GM21447 (cell line): ENCODE measurements at regions not wholly inside any gene's neighbourhood (a gene's known extent, or its start where the extent isn't known, plus 50 kb on each side); places are given as distances from the start of the nearest gene placed in this dataset.

Source experiments
- ATAC-seq: cut with Tn5 transposase; IDR thresholded peaks from one replicate; pipeline ENCODE4 v1.9.1; 2021; ENCODE audit not compliant: unreplicated experiment

GRCh38 chr11:95692526-95693260 lies 96.9 kb downstream of the FAM76B start:
- ATAC-seq = no peak

DNA sequence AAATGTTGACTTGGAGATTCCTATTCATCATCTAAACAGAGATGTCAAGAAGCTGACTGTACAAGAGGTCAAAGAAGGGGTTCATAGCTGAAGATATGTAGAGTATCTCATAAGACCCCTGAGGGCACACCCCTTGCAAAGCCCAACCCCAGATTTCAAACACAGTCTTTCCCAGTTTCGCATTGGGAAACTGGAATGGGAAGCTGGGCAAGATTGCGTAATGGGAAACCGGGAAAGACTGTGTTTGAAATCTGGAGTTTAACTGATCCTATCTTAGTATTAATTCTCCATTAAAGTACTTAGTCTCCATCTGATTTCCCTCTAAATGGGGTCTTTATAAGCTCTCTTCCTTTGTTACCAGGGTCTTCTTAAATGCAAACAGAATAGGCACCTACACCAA lies 99.5 kb downstream of the FAM76B start:
- ATAC-seq = no peak

GRCh38 chr11:95688501-95689222 lies 100.9 kb downstream of the FAM76B start:
- peak; percentile 64 for ATAC-seq

DNA sequence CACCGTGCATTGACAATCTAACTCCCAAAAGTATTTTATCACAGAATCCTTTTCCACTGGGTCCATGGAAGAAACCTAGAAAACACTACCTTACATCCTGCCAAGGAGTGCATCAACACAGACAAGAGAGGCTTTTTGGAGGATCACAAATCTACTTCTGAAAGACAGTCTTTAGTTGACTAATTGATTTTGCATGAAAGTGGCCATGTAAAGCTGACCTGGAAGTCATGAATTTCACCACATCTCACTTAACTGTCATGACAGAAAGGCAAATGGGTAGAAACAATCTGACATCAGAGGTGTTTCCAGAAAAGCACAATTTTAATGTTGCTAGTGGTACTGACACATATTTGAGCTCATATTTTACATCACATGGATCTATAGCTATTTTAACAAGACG lies 101.6 kb downstream of the FAM76B start:
- ATAC-seq = no peak

DNA sequence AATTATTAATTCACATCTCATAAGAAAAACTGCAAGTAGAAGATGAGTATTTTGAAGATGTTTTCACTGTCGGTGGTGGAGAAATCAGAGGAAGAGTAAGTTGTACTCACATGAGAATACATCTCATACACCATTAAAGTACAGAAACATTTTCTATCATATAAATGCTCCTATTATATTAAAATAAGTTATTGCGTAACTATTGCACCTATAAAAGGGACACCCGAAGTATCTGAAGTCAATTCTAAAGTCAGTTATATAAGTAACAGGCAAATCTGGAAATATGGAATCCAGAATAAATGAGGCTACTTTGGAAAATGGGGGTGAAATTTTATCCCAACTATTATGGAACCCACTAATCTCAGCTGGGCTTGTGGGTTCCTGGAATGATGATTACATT lies 103.3 kb downstream of the FAM76B start:
- ATAC-seq = no peak

GRCh38 chr11:95684701-95685100 lies 104.9 kb downstream of the FAM76B start:
- ATAC-seq = no peak

DNA sequence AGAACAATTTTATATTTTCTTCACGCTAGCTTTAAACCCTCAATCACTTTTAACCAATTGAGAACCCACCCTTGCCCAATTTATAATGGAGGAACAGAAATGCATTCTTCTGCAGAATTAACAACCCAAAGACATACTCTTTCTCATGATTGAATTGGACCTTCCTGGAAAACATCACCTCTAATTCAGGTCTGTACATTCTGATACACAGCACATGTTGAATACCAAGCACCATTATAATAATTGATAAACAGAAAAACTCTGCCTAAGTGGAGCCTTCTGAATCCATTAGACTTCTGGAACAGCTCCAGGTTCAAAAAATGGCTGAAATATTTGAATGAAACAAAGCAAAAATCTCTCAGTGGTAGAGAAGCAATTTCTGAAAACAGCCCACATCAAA lies 105.4 kb downstream of the FAM76B start:
- ATAC-seq = no peak

- ATAC-seq = no peak
These were observed 107.0 kb downstream of the FAM76B start for GRCh38 chr11:95682552-95682951.

GRCh38 chr11:95680169-95680929 lies 109.2 kb downstream of the FAM76B start:
- peak; percentile 95 for ATAC-seq

GRCh38 chr11:95678988-95679387 lies 110.6 kb downstream of the FAM76B start:
- no peak for ATAC-seq

DNA sequence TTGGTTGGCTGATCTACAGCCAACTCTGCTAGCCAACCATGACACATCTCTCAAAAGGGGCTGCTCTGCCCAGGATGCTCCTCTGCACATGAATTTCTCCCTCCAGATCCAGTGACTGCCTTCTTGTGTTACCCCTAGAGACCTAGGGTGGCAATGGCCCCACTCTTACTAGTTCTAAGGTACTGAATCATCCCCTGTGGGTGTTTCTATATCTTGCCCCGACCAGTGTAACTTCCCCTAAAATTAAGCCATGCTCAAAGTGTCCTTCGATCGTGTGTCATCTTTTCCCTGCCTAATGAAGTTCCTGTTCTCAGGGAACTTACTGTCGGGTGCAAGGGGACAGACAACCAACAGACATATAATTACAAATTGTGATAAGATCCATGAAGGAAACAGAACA lies 113.3 kb downstream of the FAM76B start:
- no peak for ATAC-seq

GRCh38 chr11:95675585-95675984 lies 114.0 kb downstream of the FAM76B start:
- no peak for ATAC-seq

- no peak for ATAC-seq
These were observed 114.8 kb downstream of the FAM76B start for GRCh38 chr11:95674657-95675358.

DNA sequence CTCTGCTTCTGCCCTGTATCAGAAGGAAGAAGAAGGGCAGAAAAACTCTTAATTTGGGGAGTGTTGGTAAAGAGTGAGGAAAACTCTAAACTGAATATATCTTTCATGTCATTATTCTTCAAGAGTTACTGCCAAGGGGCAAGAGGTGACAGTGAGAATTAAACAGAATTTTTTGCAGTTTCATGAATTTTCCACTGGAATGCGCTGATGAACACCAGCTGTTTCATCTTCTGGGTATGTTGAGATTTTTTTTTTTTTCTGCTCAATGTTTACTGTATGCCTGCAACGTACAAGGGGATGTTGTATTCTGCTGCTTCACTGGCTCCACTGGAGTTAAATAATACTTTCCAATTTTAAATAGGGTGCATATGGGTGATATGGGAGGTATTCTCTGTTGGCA lies 117.8 kb downstream of the FAM76B start:
- no peak for ATAC-seq

DNA sequence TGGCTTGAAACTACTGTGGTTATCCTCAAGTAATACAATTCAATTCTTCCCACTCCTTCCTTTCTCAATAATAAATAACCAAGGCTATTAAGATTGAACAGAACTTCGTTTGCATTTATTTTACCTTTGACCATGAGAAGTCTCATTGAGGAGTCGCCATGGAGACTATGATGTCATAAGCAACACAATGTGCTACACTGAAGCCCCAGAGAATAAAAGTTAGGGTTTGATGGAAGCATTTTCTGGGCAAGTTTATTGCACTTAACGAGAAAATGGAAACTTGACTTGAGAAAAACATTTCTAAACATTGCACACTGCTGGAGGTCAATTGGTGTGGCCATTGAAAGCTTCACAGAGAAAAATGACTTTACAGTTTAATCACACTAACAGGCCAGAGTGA lies 121.5 kb downstream of the FAM76B start:
- no peak for ATAC-seq

- no peak for ATAC-seq
These were observed 128.4 kb downstream of the FAM76B start for GRCh38 chr11:95661162-95661561.

DNA sequence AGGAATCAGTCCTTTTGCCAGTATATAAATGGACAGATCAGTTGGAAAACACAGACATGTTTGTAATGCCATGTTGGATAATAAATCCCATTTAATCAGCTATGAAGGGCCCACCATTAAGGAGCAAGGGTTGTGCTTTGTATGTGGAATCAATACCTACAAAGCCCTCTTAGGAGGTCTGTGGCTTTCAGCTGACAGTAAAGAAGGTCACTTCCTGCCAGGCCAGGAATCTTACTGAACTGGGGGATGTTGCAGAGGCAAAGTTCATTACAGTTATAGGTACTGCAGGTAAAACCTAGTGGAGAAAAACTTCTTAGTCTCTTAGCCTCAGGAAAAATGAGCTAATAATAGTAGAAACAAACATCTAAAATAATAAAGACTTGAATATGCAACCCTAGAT lies 129.5 kb downstream of the FAM76B start:
- ATAC-seq = no peak

DNA sequence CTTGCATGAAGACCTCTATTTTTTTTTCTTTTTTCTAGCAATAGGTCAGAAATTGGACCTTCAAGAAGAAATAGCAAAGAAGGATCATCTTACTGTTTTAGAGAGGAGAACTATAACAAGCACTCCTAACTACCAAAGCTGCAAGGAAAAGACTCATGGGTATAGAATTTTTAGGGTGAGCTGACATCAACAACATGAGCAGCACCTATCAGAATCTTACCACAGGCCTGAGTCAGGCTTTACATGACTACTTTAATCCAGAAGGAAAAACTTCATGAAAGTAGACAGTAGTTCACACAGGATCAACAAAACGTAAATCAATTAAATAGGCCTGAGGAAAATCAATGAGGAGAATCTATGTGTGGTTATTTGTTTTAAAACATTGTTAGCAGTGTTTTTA lies 130.5 kb downstream of the FAM76B start:
- no peak for ATAC-seq

- no peak for ATAC-seq
These were observed 134.0 kb downstream of the FAM76B start for GRCh38 chr11:95655536-95655935.

GRCh38 chr11:95653680-95654079 lies 135.9 kb downstream of the FAM76B start:
- no peak for ATAC-seq

GRCh38 chr11:95653099-95653498 lies 136.5 kb downstream of the FAM76B start:
- no peak for ATAC-seq
